DOHH2 (cell line): ENCODE measurements at regions not wholly inside any gene's neighbourhood (a gene's known extent, or its start where the extent isn't known, plus 50 kb on each side); places are given as distances from the start of the nearest gene placed in this dataset.

Experiments
- H3F3A ChIP-seq: fragments of 200-600 bp; sonication (generic), shearing (Covaris generic); 2 replicates; pipeline ENCODE4 v1.6.0; 2016; ENCODE audit warnings: antibody characterized with exemption, mild to moderate bottlenecking; ENCODE audit not compliant: control insufficient read depth, insufficient read depth
- H3K27ac ChIP-seq: fragments of 200-600 bp; sonication (generic); 2 replicates; pipeline ENCODE4 v1.5.1; 2014; ENCODE audit warnings: low read depth, mild to moderate bottlenecking, low read length, moderate library complexity
- H3K27me3 ChIP-seq: fragments of 200-600 bp; sonication (generic); 2 replicates; pipeline ENCODE4 v1.6.1; 2014; ENCODE audit warnings: mild to moderate bottlenecking, low read length, mixed read lengths; ENCODE audit not compliant: control insufficient read depth
- H3K36me3 ChIP-seq: fragments of 200-600 bp; sonication (generic); 2 replicates; pipeline ENCODE4 v1.6.1; 2014; ENCODE audit warnings: mild to moderate bottlenecking, low read length, moderate library complexity, mixed read lengths; ENCODE audit not compliant: control insufficient read depth
- H3K4me1 ChIP-seq: fragments of 200-600 bp; sonication (generic); 2 replicates; pipeline ENCODE4 v1.6.1; 2014; ENCODE audit warnings: mild to moderate bottlenecking, low read length, mixed read lengths; ENCODE audit not compliant: control insufficient read depth
- H3K4me2 ChIP-seq: fragments of 200-600 bp; sonication (generic); 2 replicates; pipeline ENCODE4 v1.6.0; 2014; ENCODE audit warnings: mild to moderate bottlenecking, low read length, moderate library complexity
- H3K4me3 ChIP-seq: fragments of 200-600 bp; sonication (generic); 2 replicates; pipeline ENCODE4 v1.5.1; 2014; ENCODE audit warnings: mild to moderate bottlenecking, low read length, mixed read lengths
- H3K79me2 ChIP-seq: fragments of 200-600 bp; sonication (generic); 2 replicates; pipeline ENCODE4 v1.6.1; 2014; ENCODE audit warnings: mild to moderate bottlenecking, low read length, mixed read lengths; ENCODE audit not compliant: control insufficient read depth
- H3K9me2 ChIP-seq: fragments of 200-600 bp; sonication (generic); replicated peaks from 2 replicates; pipeline ENCODE4 v1.6.1; 2014; ENCODE audit warnings: mild to moderate bottlenecking, low read length, mixed read lengths; ENCODE audit not compliant: control insufficient read depth
- H3K9me3 ChIP-seq: fragments of 200-600 bp; sonication (generic); 2 replicates; pipeline ENCODE4 v1.6.1; 2014; ENCODE audit warnings: antibody characterized with exemption, low read length, mixed read lengths; ENCODE audit not compliant: control insufficient read depth, insufficient read depth
- H4K20me1 ChIP-seq: fragments of 200-600 bp; sonication (generic); 2 replicates; pipeline ENCODE4 v1.6.0; 2014; ENCODE audit warnings: low read depth, mild to moderate bottlenecking, antibody characterized with exemption, low read length, moderate library complexity; ENCODE audit not compliant: control insufficient read depth, insufficient read depth
- EZH2phosphoT487 ChIP-seq: fragments of 200-600 bp; sonication (generic); IDR thresholded peaks from 2 replicates; pipeline ENCODE4 v1.6.1; 2017; ENCODE audit warnings: borderline replicate concordance, mild to moderate bottlenecking, antibody characterized with exemption, low read length, moderate library complexity, mixed read lengths
- TF ChIP-seq, protein P1 (sequence below): fragments of 200-600 bp; sonication (generic); IDR thresholded peaks from one replicate; pipeline ENCODE4 v1.5.1; 2014; ENCODE audit warnings: antibody characterized with exemption, mild to moderate bottlenecking, low read depth, low read length; ENCODE audit not compliant: poor library complexity, severe bottlenecking

DNA sequence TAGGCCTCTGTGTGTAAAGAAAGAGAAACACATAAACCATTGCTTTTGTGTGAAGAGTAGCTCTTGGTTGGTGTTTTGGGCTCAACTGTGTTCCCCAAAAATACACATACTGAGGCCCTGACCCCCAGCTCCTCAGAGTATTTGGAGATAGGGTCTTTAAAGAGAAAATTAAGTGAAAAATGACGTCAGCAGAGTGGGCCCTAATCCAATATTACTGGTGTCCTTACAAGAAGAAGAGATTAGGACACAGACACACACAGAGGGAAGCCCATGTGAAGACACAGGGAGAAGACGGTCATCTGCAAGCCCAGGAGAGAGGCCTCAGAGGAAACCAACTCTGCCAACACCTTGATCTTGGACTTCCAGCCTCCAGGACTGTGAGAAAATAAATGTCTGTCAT, 76.9 kb upstream of the PGBD5 start:
- Histone ChIP-seq H3K4me2 (no peak overlapping the region), H3K79me2 (no peaks in the 10 kb centered on the region), H4K20me1 (no peaks in the 10 kb centered on the region), H3K9me2 (no peaks in the 10 kb centered on the region), H3K27me3 (no peaks in the 10 kb centered on the region; the same call in 1 of the 2 replicates), H3F3A (no peaks in the 10 kb centered on the region), H3K4me1 (no peaks in the 10 kb centered on the region), H3K9me3 (no peaks in the 10 kb centered on the region), H3K27ac (no peak overlapping the region), H3K4me3 (no peak overlapping the region), H3K36me3 (no peaks in the 10 kb centered on the region)
- no peak for TF ChIP-seq EZH2phosphoT487
- TF ChIP-seq, protein P1, sequence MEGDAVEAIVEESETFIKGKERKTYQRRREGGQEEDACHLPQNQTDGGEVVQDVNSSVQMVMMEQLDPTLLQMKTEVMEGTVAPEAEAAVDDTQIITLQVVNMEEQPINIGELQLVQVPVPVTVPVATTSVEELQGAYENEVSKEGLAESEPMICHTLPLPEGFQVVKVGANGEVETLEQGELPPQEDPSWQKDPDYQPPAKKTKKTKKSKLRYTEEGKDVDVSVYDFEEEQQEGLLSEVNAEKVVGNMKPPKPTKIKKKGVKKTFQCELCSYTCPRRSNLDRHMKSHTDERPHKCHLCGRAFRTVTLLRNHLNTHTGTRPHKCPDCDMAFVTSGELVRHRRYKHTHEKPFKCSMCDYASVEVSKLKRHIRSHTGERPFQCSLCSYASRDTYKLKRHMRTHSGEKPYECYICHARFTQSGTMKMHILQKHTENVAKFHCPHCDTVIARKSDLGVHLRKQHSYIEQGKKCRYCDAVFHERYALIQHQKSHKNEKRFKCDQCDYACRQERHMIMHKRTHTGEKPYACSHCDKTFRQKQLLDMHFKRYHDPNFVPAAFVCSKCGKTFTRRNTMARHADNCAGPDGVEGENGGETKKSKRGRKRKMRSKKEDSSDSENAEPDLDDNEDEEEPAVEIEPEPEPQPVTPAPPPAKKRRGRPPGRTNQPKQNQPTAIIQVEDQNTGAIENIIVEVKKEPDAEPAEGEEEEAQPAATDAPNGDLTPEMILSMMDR = no peak

DNA sequence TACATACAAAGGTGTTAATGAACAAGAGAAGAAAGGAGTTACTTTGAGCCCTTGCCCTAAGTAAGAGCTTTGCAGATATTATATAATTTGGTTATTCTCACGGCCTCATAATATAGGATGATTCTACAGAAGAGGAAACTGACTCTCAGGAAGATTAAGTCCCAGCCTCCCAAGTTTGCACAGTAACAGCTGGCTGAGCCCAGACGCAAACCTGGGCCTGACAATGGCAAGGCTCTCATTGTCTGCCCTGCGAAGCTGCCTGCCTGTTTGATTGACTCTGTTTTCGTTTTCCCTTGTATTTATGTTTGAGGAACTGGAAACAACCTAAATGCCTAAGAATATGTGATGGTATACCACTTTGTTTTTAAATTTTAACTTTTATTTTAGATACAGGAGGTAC, 76.2 kb upstream of the PGBD5 start:
- H3K79me2 ChIP-seq = no peaks in the 10 kb centered on the region
- no peak overlapping the region for H3K4me3 ChIP-seq
- no peaks in the 10 kb centered on the region for H4K20me1 ChIP-seq
- no peaks in the 10 kb centered on the region for H3K36me3 ChIP-seq
- no peaks in the 10 kb centered on the region for H3K9me2 ChIP-seq
- H3K4me2 ChIP-seq = no peak overlapping the region
- no peaks in the 10 kb centered on the region for H3K4me1 ChIP-seq
- no peaks in the 10 kb centered on the region; the same call in 1 of the 2 replicates for H3K27me3 ChIP-seq
- TF ChIP-seq EZH2phosphoT487 = no peak
- TF ChIP-seq, protein P1 = no peak
- no peaks in the 10 kb centered on the region for H3K9me3 ChIP-seq
- H3F3A ChIP-seq = no peaks in the 10 kb centered on the region
- no peak overlapping the region for H3K27ac ChIP-seq

DNA sequence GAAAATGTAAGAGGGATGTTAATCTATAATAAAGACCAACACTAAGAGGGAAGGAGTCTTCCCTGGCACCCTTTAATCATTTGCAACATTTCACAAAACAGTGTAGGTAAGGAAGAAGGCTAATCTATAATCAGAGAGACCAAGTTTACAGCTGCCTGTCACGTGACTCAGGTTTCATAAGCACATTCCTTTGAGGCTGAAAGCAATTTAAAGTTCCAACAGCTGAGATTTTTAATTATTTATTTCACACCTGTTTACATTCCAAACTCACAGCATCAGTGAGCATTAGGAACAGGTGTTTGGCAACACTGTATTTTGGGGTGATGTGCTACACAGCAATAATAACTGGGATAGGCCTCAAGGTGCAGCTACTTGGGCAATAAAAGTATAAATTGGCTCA, 75.7 kb upstream of the PGBD5 start:
- Histone ChIP-seq H3K9me3 (no peaks in the 10 kb centered on the region), H3K79me2 (no peaks in the 10 kb centered on the region), H3K4me2 (no peak overlapping the region), H4K20me1 (no peaks in the 10 kb centered on the region), H3K9me2 (no peaks in the 10 kb centered on the region), H3K4me3 (no peak overlapping the region), H3K4me1 (no peaks in the 10 kb centered on the region), H3K27me3 (no peaks in the 10 kb centered on the region; the same call in 1 of the 2 replicates), H3K27ac (no peak overlapping the region), H3K36me3 (no peaks in the 10 kb centered on the region), H3F3A (no peaks in the 10 kb centered on the region)
- TF ChIP-seq, protein P1 = no peak
- no peak for TF ChIP-seq EZH2phosphoT487

DNA sequence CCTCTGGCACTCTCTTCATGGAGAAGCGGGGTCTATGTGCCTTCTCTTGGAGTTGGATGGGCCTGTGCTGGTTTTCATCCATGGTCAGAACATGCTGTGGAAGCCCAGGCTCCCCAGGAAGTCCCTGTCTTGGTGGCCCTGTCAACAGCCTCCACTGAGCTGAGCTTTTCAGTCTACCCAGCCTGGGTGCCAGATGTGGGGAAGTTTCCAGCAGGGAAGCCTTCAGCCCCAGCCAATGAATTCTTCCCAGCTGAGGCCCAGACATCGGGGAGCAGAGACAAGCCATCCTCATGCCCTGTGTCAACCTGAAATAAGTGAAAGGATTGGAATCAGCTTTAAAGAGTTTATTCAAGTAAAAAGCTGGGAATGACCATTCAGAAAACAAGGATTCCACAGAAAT, 75.1 kb upstream of the PGBD5 start:
- no peaks in the 10 kb centered on the region for H4K20me1 ChIP-seq
- H3K27me3 ChIP-seq = no peaks in the 10 kb centered on the region
- TF ChIP-seq EZH2phosphoT487 = no peak
- TF ChIP-seq, protein P1 = no peak
- no peak overlapping the region for H3K4me2 ChIP-seq
- H3F3A ChIP-seq = no peaks in the 10 kb centered on the region
- no peak overlapping the region for H3K4me3 ChIP-seq
- H3K27ac ChIP-seq = no peak overlapping the region
- H3K36me3 ChIP-seq = no peaks in the 10 kb centered on the region
- no peaks in the 10 kb centered on the region for H3K4me1 ChIP-seq
- no peaks in the 10 kb centered on the region for H3K79me2 ChIP-seq
- no peaks in the 10 kb centered on the region for H3K9me2 ChIP-seq
- no peaks in the 10 kb centered on the region for H3K9me3 ChIP-seq
